ENCODE measurements at regions not wholly inside any gene's neighbourhood (a gene's known extent, or its start where the extent isn't known, plus 50 kb on each side); places are given as distances from the start of the nearest gene placed in this dataset.

DNA sequence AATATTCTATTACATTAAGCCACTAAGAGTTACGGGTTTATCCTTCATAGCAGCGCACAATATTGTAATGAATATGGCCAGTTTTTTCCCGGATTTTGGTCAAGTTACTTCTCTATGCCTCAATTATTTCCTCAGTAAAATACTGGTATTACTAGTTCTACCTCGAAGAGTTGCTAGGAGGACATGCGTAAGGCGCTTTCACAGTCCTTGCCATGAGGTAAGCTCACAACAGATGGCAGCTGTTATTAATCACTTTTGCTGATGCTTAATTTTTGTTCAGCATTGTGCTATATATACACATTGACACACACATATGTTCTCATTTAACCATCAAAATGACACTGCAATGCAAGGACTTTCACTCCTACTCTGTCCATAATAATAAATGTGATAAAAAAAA is 101.5 kb downstream of the SCG2 start:
- TF ChIP-seq, protein P1, sequence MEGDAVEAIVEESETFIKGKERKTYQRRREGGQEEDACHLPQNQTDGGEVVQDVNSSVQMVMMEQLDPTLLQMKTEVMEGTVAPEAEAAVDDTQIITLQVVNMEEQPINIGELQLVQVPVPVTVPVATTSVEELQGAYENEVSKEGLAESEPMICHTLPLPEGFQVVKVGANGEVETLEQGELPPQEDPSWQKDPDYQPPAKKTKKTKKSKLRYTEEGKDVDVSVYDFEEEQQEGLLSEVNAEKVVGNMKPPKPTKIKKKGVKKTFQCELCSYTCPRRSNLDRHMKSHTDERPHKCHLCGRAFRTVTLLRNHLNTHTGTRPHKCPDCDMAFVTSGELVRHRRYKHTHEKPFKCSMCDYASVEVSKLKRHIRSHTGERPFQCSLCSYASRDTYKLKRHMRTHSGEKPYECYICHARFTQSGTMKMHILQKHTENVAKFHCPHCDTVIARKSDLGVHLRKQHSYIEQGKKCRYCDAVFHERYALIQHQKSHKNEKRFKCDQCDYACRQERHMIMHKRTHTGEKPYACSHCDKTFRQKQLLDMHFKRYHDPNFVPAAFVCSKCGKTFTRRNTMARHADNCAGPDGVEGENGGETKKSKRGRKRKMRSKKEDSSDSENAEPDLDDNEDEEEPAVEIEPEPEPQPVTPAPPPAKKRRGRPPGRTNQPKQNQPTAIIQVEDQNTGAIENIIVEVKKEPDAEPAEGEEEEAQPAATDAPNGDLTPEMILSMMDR (IDR thresholded peaks at IDR 0.05 in 2 of 3, conservative IDR thresholded peaks at IDR 0.05 in 1 of 3; ENCODE audit: control insufficient read depth in 2 of 3, extremely low read depth in 1 of 3, insufficient read depth in 1 of 3, low read depth in 3 of 3, low read length in 3 of 3) = no peak
- TF ChIP-seq TBL1XR1 (IDR thresholded peaks at IDR 0.05; ENCODE audit: low read depth, low read length) (no peak), SIN3A (IDR thresholded peaks at IDR 0.05; ENCODE audit: low read depth, low read length) (no peak), LARP7 (IDR thresholded peaks at IDR 0.05) (no peak), GABPA (IDR thresholded peaks at IDR 0.05; ENCODE audit: low read depth) (no peak), SUZ12 (IDR thresholded peaks at IDR 0.05; ENCODE audit: unreplicated experiment) (no peak), RCOR1 (conservative IDR thresholded peaks at IDR 0.05; ENCODE audit: low read depth, low read length) (no peak), SUPT20H (IDR thresholded peaks at IDR 0.05; ENCODE audit: borderline replicate concordance, control insufficient read depth, low read depth, low read length) (no peak)
- TF ChIP-seq, protein P2, sequence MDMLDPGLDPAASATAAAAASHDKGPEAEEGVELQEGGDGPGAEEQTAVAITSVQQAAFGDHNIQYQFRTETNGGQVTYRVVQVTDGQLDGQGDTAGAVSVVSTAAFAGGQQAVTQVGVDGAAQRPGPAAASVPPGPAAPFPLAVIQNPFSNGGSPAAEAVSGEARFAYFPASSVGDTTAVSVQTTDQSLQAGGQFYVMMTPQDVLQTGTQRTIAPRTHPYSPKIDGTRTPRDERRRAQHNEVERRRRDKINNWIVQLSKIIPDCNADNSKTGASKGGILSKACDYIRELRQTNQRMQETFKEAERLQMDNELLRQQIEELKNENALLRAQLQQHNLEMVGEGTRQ (IDR thresholded peaks at IDR 0.05; ENCODE audit: borderline replicate concordance, low read depth, low read length) = no peak
- TF ChIP-seq, protein P3, sequence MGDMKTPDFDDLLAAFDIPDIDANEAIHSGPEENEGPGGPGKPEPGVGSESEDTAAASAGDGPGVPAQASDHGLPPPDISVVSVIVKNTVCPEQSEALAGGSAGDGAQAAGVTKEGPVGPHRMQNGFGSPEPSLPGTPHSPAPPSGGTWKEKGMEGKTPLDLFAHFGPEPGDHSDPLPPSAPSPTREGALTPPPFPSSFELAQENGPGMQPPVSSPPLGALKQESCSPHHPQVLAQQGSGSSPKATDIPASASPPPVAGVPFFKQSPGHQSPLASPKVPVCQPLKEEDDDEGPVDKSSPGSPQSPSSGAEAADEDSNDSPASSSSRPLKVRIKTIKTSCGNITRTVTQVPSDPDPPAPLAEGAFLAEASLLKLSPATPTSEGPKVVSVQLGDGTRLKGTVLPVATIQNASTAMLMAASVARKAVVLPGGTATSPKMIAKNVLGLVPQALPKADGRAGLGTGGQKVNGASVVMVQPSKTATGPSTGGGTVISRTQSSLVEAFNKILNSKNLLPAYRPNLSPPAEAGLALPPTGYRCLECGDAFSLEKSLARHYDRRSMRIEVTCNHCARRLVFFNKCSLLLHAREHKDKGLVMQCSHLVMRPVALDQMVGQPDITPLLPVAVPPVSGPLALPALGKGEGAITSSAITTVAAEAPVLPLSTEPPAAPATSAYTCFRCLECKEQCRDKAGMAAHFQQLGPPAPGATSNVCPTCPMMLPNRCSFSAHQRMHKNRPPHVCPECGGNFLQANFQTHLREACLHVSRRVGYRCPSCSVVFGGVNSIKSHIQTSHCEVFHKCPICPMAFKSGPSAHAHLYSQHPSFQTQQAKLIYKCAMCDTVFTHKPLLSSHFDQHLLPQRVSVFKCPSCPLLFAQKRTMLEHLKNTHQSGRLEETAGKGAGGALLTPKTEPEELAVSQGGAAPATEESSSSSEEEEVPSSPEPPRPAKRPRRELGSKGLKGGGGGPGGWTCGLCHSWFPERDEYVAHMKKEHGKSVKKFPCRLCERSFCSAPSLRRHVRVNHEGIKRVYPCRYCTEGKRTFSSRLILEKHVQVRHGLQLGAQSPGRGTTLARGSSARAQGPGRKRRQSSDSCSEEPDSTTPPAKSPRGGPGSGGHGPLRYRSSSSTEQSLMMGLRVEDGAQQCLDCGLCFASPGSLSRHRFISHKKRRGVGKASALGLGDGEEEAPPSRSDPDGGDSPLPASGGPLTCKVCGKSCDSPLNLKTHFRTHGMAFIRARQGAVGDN (IDR thresholded peaks at IDR 0.05) = no peak
- TF ChIP-seq, protein P4, sequence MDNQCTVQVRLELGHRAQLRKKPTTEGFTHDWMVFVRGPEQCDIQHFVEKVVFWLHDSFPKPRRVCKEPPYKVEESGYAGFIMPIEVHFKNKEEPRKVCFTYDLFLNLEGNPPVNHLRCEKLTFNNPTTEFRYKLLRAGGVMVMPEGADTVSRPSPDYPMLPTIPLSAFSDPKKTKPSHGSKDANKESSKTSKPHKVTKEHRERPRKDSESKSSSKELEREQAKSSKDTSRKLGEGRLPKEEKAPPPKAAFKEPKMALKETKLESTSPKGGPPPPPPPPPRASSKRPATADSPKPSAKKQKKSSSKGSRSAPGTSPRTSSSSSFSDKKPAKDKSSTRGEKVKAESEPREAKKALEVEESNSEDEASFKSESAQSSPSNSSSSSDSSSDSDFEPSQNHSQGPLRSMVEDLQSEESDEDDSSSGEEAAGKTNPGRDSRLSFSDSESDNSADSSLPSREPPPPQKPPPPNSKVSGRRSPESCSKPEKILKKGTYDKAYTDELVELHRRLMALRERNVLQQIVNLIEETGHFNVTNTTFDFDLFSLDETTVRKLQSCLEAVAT (IDR thresholded peaks at IDR 0.05) = no peak

Measured in GM12878 (cell line).